HG02970 (cell line): ENCODE measurements at regions not wholly inside any gene's neighbourhood (a gene's known extent, or its start where the extent isn't known, plus 50 kb on each side); places are given as distances from the start of the nearest gene placed in this dataset.

Experiments
- ATAC-seq: cut with Tn5 transposase; IDR thresholded peaks from one replicate; pipeline ENCODE4 v1.9.1; 2021; ENCODE audit warnings: mild to moderate bottlenecking, moderate library complexity, moderate number of reproducible peaks; ENCODE audit not compliant: unreplicated experiment, low FRiP score

DNA sequence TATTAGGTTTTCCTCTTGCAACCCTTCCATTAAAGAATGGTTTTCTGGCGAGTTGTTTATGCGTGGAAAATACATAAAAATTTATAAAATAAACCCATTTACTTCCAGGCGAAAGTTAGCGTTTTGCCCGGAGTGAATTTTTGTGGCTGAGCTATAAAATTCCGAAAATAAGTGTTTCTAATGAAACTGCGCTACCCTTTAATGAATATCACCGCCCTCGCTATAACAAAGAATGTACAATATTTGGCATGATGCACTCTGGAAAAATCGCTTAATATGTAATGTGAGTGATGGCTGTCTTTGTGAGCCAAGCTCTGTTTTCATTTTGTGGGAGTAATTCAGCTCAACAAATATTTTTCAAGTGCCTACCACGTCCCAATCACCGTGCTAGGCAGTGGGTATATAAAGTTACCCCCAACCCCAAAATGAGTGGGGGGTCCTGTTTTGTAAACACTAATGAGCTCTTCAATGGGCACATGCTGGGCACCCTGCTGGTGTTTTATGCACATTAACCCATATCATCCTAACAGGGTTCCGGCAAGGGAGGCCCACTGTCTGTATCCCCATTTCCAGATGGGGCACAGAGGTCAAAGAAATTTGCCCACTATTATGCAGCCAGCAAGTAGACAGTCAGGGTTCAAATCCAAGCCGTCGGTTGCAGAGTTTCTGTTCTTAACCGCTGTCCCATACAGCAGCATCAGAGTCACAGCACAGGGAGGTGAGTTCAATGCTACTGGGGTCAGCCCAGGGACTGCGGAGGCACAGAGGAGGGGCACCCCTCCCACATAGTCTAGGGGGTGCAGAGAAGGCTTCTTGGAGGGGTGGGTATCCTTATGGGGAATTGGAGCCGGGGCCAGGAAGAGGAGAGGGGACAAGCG lies 65.7 kb upstream of the STX18 start:
- ATAC-seq = no peak

DNA sequence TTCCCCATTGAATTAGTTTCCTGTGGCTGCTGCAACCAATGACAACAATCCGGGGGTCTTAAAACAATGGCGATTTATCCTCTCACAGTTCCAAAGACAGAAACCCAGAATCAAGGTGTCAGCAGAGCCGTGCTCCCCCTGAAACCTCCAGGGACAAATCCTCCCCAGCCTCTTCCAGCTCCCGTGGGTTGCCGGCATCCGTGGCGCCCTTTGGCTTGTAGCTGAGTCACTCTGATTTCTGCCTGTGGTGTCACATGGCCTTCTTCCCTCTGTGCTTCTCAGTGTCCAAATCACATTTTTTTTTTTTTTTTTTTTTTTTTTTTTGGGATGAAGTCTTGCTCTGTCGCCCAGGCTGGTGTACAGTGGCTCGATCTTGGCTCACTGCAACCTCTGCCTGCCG lies 64.5 kb upstream of the STX18 start:
- no peak for ATAC-seq

DNA sequence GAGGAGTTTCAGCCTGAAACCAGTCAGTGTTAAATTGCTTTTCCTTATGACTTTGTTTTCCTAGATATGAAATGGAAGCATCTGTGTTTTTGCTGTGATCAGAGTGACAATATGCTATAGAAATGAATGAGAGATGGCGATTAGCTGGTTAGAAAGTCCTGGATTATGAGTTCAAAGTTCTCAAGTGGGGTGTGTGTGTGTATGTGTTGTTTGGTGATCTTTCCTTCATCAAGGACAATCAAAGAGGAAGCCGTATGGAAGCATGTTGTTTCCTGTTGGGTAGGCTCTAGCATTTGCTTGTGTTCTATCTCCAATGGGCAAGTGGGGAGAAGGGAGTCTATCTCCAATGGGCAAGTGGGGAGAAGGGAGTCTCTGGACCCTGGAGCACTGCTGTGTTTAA lies 64.0 kb upstream of the STX18 start:
- no peak for ATAC-seq

DNA sequence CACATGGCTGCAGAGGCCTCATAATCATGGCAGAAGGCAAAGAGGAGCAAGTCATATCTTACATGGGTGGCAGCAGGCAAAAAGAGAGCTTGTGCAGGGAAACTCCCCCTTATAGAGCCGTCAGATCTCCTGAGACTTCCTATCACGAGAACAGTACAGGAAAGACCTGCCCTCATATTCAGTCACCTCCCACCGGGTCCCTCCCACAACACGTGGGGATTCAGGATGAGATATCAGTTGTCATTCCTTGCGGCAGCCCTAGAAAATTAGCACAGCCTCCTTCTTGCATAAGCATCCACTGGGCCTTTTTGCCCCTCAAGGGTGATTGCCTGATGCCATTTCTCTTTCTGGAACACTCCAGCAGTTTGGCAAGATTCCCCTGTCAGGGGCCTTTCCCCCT lies 61.7 kb upstream of the STX18 start:
- no peak for ATAC-seq

DNA sequence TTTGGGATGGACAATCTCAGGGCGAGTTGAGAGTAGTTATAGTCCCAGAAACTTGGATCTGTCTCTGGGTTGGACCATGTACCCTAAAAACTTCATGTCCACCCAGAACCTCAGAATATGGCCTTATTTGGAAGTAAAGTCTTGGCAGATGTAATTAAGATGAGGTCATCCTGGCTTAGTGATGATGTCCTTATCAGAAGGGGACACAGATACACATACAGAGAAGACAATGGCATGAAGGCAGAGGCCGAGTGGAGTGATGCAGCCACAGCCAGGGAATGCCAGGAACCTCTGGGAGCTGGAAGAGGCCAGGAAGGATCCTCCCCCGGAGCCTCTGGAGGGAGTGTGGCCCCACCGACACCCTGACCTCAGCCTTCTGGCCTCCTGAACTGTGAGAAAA lies 61.2 kb upstream of the STX18 start:
- ATAC-seq = no peak

DNA sequence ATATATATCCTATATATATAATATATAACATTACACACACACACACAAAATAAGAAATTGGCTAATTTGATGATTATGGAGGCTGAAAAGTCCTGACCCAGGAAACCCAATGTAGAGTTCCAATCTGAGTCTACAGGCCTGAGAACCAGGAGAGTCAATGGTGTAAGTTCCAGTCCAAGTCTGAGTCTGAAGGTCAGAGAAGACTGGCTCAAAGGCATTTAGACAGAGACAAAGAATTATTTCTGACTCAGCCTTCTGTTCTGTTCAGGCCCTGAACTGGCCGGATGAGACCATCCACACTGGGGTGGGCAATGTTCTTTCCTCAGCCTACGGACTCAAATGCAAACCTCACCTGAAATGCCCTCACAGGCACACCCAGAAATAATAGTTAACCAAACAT lies 60.6 kb upstream of the STX18 start:
- no peak for ATAC-seq

DNA sequence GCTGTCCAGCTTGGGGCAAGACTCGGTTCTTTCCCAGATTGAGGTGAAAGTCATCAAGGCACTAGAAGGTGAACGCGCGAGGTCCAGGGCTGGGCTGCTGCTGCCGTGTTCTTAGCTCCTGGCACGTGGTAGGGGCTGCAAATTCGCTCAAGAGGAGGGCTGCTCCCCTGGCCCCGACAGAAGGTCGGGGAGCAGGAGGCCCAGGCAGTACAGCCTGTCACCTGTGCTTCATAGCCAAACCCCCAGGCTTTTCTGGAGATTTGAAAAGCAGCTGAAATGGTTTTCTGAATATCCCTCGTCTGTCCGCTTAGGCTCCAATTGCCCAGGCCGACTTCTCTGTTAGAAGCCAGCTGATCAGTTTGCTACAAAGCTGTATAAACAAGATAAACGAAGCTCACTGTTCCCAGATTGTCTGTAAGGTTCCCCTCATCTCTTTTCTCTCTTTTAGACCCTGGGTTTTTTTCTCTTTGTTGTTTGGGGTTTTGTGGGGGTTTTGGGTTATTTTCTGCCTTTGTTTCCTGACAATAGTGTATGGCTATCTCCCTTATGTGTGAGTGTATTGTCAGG lies 60.0 kb upstream of the STX18 start:
- ATAC-seq = no peak

DNA sequence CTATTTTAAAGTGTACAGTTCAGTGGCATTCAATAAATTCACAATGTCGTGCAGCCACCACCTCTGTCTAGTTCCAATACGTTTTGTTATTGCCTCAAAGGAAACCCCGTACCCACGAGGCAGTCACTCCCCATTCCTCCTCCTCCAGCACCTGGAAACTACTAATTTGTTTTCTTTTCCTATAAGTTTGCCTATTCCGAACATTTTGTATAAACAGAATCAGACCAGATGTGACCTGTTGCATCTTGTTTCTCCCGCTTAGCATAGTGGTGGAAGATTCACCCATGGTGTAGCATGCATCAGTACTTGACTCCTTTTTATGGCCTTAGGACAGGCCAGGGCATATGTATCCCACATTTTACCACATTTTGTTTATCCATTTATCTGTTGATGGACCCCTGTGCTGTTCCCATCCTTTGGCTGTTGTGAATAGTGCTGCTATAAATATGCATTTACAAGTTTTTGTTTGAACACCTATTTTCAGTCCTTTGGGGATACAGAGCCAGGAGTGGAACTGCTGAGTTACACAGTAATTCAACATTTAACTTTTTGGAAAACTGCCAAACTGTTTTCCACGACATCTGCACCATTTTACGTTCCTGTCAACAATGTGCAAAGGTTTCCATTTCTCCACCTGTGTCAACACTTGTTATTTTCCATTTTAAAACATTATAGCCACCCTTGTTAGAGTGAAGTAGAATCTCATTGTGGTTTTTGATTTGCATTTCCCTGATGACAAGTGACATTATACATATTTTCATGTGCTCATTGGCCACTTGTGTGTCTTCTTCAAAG lies 57.8 kb upstream of the STX18 start:
- ATAC-seq = no peak

DNA sequence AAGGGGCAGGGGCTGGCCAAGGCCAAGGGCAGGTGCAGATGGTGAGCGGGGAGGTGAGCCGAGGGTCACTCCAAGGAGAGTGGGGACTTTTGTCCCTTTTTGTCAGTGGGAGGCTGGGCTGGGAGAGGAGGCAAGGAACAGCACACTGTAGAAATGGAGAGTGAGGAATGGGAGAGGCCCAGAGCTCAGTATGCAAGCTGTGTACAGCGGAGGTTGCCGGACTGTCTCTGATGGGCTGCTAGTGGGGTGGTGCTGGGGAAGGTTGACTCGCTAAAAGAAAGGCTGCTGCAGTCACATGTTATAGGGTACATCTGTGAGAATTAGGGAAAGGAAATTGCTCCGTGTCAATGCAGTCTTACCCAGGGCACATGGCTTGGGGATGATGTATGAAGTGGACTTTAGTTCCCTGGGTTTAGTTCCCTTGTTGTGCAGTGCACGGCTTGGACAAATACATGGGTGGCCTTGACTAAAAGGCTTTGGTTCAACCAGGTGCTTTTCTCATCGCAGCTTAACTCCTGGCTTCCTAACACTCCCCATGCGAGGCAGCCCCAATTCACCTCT lies 57.1 kb upstream of the STX18 start:
- ATAC-seq = no peak

DNA sequence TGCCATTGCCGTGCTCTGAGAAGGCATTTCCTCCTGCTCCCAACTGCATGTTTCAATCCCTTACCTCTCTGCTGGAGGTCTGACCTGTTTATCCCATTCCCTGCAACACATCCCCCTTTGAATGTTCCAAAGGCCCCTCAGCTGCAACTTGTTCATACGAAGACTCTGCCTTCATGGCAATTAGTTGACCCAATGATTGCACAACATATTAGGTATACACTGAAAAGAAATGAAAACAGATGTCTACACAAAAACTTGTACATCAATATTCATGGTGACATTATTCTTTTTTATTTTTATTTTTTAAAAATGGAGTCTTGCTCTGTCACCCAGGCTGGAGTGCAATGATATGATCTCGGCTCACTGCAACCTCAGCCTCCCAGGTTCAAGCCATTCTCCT lies 54.9 kb upstream of the STX18 start:
- ATAC-seq = no peak

DNA sequence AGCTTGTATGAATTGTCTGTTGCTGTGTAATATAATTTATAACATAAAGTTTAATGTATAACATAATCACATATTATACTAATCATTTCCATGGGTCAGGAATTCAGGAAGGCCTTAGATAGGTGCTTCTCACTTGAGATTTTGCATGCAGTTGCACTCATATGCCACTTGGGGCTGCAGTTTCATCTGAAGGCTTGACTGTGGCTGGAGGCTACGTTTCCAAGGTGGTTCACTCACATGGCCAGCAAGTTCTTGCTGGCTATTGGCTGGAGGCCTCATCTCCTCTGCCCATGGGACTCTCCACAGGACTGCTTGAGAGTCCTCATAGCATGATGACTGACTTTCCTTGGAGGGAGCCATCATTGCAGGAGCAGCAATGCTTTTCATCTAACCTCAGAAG lies 53.4 kb upstream of the STX18 start:
- no peak for ATAC-seq

DNA sequence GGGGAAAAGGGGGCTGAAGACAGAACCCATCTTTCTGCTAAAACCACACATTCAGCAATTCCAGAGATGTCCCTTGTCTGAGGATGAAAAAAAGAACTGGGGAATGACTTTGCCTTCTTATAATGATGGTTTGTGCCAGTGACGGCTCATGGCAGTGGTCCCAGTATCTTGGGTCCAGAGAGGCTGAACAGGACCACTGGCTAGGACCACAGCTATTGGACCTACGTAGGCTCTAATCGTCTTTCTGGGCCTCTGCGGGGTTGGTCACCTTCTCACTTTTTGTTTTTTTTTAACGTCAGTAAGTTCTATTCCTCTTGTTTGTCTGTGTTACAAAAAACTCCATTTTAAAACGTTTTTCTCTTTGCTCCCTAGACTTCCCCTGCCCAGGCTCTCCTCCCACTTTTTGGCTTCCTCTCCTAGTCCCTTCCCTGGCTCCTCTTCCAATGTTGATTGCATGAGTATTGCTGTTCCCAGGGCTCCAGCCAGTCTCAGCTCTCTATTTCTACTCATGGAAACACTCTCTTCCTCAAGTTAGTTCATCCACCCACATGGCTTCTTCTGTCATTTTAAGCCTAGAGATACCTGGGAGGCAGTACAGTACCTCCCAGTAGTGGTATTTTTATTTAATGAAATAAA lies 52.6 kb upstream of the STX18 start:
- ATAC-seq = no peak

DNA sequence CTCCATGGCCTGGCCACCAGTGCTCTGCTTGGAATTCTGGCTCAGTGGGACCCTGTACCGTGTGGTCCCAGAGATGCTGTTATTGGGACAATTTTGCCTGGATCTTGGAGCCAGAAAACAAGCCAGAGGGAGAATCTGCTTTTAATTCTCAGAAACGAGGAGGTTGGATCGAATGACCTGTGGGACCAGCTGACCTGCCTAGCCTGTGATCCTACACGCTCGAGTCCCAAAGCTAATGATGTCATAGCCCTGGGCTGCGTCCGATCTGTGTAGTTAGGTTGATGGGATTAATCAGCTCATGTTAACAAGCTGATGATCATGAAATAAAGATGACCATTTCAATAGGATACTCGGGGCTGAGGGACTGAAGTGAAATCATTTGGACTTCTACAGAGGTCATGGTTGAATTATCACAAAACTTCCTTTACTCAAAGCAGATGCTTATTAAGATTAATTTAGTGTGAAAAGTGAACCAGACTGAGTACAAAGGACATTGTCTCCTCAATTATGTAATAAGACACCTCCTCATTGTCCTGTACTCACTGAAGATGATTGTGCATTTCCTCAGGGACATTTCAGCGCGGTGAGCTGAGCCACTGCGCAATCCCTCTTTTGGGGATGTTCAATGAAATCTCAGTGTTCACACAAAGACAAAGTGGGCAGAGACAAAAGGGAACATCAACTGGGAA lies 51.9 kb upstream of the STX18 start:
- ATAC-seq = no peak

DNA sequence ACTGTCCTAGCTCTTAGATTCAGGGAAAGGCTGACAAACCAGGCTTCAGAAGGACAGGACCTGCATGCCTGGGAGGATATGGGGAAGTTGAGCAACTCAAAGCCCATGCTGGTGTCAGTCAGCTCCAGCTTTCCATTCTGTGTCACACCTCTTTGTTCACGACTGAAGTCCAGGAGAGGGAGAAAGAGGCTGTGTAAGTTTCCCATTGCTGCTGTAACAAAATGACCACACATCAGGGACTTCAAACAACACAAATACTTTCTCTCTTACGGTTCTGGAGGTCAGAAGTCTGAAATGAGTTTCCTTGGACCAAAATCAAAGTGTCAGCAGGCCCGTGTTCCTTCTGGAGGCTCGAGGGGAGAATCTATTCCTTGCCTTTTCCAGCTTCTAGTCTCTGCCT lies 50.6 kb upstream of the STX18 start:
- no peak for ATAC-seq
